Activated B cell treated with CpG ODN at 0.5 μM for 24 hours (primary cell): ENCODE measurements at regions not wholly inside any gene's neighbourhood (a gene's known extent, or its start where the extent isn't known, plus 50 kb on each side); places are given as distances from the start of the nearest gene placed in this dataset.

Experiments
- ATAC-seq: fragments of 200-7000 bp; cut with Tn5 transposase; one replicate; pipeline ENCODE4 v1.10.0; 2021; ENCODE audit warnings: low read depth, mild to moderate bottlenecking, moderate library complexity
- CTCF ChIA-PET: fragments of 350-600 bp; sonication (Branson Sonifier 250); formaldehyde crosslinking; loops from one replicate; lab custom pipeline; 2021; ENCODE audit warnings: antibody characterized with exemption; lab: Charles Lee
- POLR2A ChIA-PET: fragments of 350-600 bp; sonication (Branson Sonifier 250); formaldehyde crosslinking; loops from one replicate; lab custom pipeline; 2021; ENCODE audit warnings: antibody characterized with exemption; lab: Charles Lee
- DNase-seq: peaks from one replicate; pipeline ENCODE4 v3.0.0; 2022
- H3K27ac Mint-ChIP-seq: one replicate; pipeline ENCODE4 v1.8.0; 2020; ENCODE audit warnings: mixed read lengths
- H3K27me3 Mint-ChIP-seq: one replicate; pipeline ENCODE4 v1.8.0; 2021; ENCODE audit warnings: mixed read lengths
- H3K36me3 Mint-ChIP-seq: one replicate; pipeline ENCODE4 v1.8.0; 2021; ENCODE audit warnings: low read depth, mixed read lengths
- H3K4me1 Mint-ChIP-seq: one replicate; pipeline ENCODE4 v1.8.0; 2021; ENCODE audit warnings: mixed read lengths
- H3K4me3 Mint-ChIP-seq: one replicate; pipeline ENCODE4 v1.8.0; 2020; ENCODE audit warnings: mild to moderate bottlenecking, mixed read lengths
- H3K9me3 Mint-ChIP-seq: one replicate; pipeline ENCODE4 v1.8.0; 2020; ENCODE audit warnings: mixed read lengths
- CTCF ChIP-seq: fragments of 200-600 bp; IDR thresholded peaks from one replicate; pipeline ENCODE4 v1.8.0; 2022; ENCODE audit warnings: antibody characterized with exemption, mild to moderate bottlenecking
- intact Hi-C: fragments of 100-400 bp; cut with micrococcal nuclease; formaldehyde crosslinking; loops from one replicate; pipeline ENCODE4 v1.15.1; 2024

GRCh38 chr10:29068966-29069365, 219.9 kb upstream of the LYZL1 start:
- TF ChIP-seq CTCF: no peak
- H3K36me3 Mint-ChIP-seq: no peaks in the 10 kb centered on the region
- H3K27me3 Mint-ChIP-seq: no peaks in the 10 kb centered on the region
- ChIA-PET CTCF (no interaction called here), POLR2A (no interaction called here)
- intact Hi-C loops: no loop called here
- ATAC-seq (no peak), DNase-seq (no peak)
- no peak overlapping the region for H3K4me3 Mint-ChIP-seq
- H3K27ac Mint-ChIP-seq: no peak overlapping the region
- H3K4me1 Mint-ChIP-seq: no peaks in the 10 kb centered on the region
- no peaks in the 10 kb centered on the region for H3K9me3 Mint-ChIP-seq

GRCh38 chr10:29069941-29070340, 218.9 kb upstream of the LYZL1 start:
- Mint-ChIP-seq H3K4me3 (no peak overlapping the region), H3K27ac (no peak overlapping the region), H3K9me3 (no peaks in the 10 kb centered on the region), H3K4me1 (no peaks in the 10 kb centered on the region), H3K36me3 (no peaks in the 10 kb centered on the region), H3K27me3 (no peaks in the 10 kb centered on the region)
- POLR2A ChIA-PET: no interaction called here
- intact Hi-C loops: no loop called here
- CTCF ChIA-PET: no interaction called here
- TF ChIP-seq CTCF: no peak
- no peak for ATAC-seq
- DNase-seq: no peak

- no peaks in the 10 kb centered on the region for H3K27me3 Mint-ChIP-seq
- ATAC-seq (no peak), DNase-seq (no peak)
- H3K9me3 Mint-ChIP-seq: peaks cover 5% of the 10 kb centered on the region
- H3K4me3 Mint-ChIP-seq: no peak overlapping the region
- intact Hi-C loops: no loop called here
- CTCF ChIA-PET: no interaction called here
- TF ChIP-seq CTCF: no peak
- H3K27ac Mint-ChIP-seq: no peak overlapping the region
- H3K4me1 Mint-ChIP-seq: no peaks in the 10 kb centered on the region
- POLR2A ChIA-PET: no interaction called here
- H3K36me3 Mint-ChIP-seq: no peaks in the 10 kb centered on the region
These were observed 210.0 kb upstream of the LYZL1 start for GRCh38 chr10:29078919-29079318.

- ChIA-PET POLR2A (no interaction called here), CTCF (no interaction called here)
- Mint-ChIP-seq H3K4me1 (no peaks in the 10 kb centered on the region), H3K27ac (no peak overlapping the region), H3K27me3 (no peaks in the 10 kb centered on the region), H3K36me3 (no peaks in the 10 kb centered on the region), H3K9me3 (peaks cover 5% of the 10 kb centered on the region), H3K4me3 (no peak overlapping the region)
- no peak for ATAC-seq
- no peak for DNase-seq
- intact Hi-C loops: no loop called here
- TF ChIP-seq CTCF: no peak
These were observed 207.6 kb upstream of the LYZL1 start for GRCh38 chr10:29081231-29081630.

- intact Hi-C loops: no loop called here
- ChIA-PET POLR2A (no interaction called here), CTCF (no interaction called here)
- Mint-ChIP-seq H3K4me1 (no peaks in the 10 kb centered on the region), H3K27me3 (no peaks in the 10 kb centered on the region), H3K27ac (no peak overlapping the region), H3K9me3 (peaks cover 5% of the 10 kb centered on the region), H3K4me3 (no peak overlapping the region), H3K36me3 (no peaks in the 10 kb centered on the region)
- no peak for DNase-seq
- ATAC-seq: no peak
- TF ChIP-seq CTCF: no peak
These were observed 206.8 kb upstream of the LYZL1 start for GRCh38 chr10:29081951-29082685.
